ENCODE measurements at regions not wholly inside any gene's neighbourhood (a gene's known extent, or its start where the extent isn't known, plus 50 kb on each side); places are given as distances from the start of the nearest gene placed in this dataset.

- no peak for TF ChIP-seq CTCF (IDR thresholded peaks at IDR 0.05; ENCODE audit: low read depth, low read length)
- TF ChIP-seq EZH2phosphoT487 (IDR thresholded peaks at IDR 0.05; ENCODE audit: low read depth), result no peak
These were observed 78.9 kb upstream of the ZSWIM2 start for GRCh38 chr2:186927867-186928191.

Measured in OCI-LY3 (cell line).